Uterus (tissue), 2 donors: ENCODE measurements at regions not wholly inside any gene's neighbourhood (a gene's known extent, or its start where the extent isn't known, plus 50 kb on each side); places are given as distances from the start of the nearest gene placed in this dataset.

ENCODE experiments used
- CTCF ChIP-seq, 4 experiments: fragments of 200-600 bp in 2 of 4; fragments of 450-650 bp in 2 of 4; sonication (generic) in 2 of 4; IDR thresholded peaks; one replicate each; pipeline ENCODE4 v1.5.1; 2016 to 2019; ENCODE audit warnings: antibody characterized with exemption in 4 of 4, mild to moderate bottlenecking in 2 of 4, moderate library complexity in 1 of 4
- POLR2A ChIP-seq, 2 donors: fragments of 450-650 bp; IDR thresholded peaks; one replicate each; pipeline ENCODE4 v1.6.1; 2016; ENCODE audit warnings: antibody characterized with exemption in 2 of 2, mild to moderate bottlenecking in 1 of 2, moderate library complexity in 1 of 2

GRCh38 chr12:45671254-45671653 lies 58.3 kb upstream of the ARID2 start:
- TF ChIP-seq CTCF (IDR thresholded peaks at IDR 0.05) (no peak), POLR2A (IDR thresholded peaks at IDR 0.05) (no peak)
